Activated CD8-positive, alpha-beta memory T cell treated with anti-CD3 and anti-CD28 coated beads, Interleukin-2, amount 50 U/mL, for 1 hour (primary cell): ENCODE measurements at regions not wholly inside any gene's neighbourhood (a gene's known extent, or its start where the extent isn't known, plus 50 kb on each side); places are given as distances from the start of the nearest gene placed in this dataset.
"Not testable (repeated sequence)": the region's sequence is repeated elsewhere in the genome, so short reads cannot be mapped to it uniquely, and the experiment has no call there.

ENCODE experiments used
- DNase-seq: peaks from one replicate; pipeline ENCODE4 v3.0.0-alpha.2; 2020; ENCODE audit errors: extremely low read depth

DNA sequence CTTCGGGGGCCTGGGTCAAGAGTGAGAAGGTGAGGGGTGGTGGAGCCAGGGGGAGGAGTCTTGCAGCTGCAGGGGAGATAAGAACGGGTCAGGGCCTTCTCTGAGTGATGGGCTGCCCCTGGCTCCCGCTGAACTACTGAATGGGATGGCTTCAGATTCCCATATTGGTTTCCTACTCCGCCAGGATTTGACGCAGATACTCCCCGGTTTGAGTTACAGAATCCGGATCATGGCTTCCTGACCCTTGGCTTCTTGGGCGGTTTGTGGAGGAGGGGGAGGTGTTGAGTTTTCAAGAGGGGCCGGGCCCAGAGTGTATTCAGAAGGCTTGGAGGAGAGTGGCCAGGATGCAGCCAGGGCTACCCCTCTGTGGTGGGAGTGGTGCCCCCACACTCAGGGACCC is 119.9 kb upstream of the ATP2B2 start:
- DNase-seq, result no peak

DNA sequence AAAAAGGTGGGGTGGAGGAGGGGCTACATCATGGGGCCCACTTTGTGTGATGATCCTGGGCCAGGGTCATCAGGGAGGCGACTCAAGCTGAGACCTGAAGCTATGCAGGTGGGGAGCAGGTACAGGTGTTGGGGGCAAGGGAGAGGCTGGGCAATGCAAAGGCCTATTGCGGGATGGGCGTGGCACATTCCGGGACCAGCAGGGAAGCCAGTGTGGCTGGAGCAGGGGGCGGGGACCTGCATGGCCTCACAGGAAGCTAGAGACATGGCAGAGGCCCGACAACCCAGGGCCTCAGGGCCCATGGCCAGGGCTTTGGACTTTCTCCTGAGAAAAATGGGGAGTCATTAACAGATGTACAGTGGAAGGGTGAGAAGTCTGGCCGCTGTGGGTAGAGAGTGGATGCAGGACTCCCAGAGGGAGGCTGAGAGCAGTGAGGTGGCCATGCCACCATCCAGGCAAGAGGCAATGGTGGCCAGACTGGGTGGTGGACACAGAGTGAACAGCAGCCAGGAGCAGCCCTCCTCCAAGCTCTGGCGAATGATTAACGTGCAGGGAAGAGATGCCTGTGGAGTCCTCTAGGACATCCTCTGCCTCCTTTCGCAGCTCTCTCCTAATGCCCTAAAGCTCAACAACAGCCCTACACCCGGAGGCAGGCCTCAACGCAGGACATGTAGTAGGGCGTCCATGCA is 122.6 kb upstream of the ATP2B2 start:
- no peak for DNase-seq

DNA sequence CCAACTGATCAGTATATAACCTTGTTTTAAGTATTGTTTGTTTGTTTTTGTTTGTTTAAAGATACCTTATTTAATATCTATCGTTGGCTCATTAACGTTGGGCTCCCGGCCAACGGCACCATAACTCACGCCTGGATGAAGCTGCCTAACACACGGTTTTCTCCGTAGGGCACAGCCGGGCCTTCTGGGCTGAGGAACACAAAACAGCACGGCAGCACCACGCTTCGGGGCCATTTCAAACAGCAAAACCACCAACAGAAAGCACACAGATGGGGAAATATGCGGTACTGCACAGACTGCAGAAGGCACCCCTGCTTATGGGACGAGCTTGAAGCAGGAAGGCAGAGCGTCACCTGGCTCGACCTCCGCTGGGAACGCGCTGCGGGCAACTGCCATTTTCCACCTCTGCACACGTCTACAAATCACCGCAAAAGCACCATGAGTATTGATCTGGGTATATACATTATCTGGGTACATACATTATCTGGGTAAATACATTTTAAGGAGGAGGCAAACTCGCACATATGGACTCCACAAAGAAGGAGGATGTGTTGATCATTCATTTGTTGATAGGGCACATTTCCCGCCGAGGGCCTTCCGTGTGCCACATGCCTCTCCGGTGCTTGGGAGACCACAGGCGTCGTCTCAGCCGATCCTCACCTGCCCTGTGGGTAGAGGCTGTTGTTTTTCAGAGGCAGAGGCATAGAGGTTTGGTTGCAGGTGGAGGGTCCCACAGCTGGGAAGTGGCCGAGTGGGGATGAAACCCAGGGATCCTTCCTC is 123.7 kb upstream of the ATP2B2 start:
- no peak for DNase-seq

DNA sequence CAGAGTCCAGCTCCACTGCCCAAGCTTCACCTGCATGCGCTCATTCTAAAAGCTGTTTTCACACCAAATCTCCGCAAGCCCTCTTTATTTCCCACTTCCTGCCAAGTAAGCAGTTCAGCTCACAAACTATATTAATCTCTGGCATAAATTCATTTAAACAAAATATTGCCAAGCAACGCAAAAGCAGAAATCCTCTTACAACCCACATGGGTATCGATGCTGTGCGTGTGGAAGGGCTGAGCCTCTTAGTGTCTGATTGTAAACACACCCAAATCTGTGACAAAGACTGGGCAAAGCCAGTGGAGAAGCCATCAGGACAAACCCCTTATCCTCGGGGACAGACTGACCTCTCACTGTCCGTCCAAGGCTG is 124.3 kb upstream of the ATP2B2 start:
- DNase-seq, result no peak

DNA sequence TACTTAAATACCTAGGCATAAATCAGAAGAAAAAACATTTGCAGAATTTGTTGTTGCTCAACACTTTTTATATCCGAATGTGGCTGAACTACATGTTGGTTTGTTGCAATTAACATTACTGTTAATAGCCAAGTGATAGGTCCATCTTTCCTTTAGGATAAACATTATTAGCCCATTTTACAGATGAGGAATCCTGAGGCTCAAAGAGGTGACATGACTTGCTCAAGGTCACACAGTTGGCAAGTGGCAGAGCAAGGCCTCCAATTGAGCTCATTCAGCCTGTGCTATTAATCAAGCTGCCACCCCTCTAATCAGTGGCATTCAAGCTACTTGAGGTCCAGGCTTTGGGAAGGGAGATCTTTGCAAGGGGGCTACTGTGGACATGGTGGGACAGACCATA is 125.8 kb upstream of the ATP2B2 start:
- DNase-seq, result no peak

DNA sequence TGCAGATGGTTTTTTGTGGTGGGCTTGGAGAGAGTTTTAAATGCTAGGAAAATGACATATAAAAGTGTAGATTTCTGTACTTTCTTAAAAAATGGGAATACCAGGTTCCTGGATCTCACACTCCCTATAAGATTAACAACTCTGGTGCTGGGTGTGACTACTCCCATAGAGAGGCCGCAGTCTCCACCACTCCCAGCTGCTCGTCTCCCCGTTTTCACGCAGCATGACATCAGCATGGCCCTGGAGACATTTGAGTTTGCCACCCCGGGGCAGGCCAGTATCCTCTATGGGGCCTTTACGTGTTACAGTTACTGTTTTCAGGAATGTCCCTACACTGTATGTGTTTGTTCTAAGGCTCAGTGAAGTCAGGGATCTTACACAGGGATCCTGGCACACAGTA is 126.7 kb upstream of the ATP2B2 start:
- no peak for DNase-seq

- DNase-seq, result no peak
These were observed 127.4 kb upstream of the ATP2B2 start for GRCh38 chr3:10632741-10633140.

GRCh38 chr3:10635446-10636076 is 130.2 kb upstream of the ATP2B2 start:
- no peak for DNase-seq

- no peak for DNase-seq
These were observed 132.0 kb upstream of the ATP2B2 start for GRCh38 chr3:10637342-10637741.

DNA sequence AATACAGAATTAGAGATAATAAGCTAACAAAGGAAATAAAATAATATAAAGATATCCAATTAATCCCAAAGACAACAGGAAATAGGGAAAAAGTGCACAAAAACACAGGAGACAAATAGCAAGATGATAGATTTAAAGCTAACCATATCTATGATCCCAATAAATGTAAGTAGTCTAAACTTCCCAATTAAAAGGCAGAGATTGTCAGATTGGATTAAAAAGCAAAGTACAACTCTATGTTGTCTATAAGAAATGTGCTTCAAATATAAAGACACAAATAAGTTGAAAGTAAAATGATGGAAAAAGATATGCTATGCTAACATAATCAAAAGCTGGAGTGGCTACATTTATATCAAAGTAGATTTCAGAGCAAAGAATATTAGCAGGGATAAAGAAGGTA is 133.1 kb upstream of the ATP2B2 start:
- no peak for DNase-seq

- DNase-seq, result no peak
These were observed 136.4 kb upstream of the ATP2B2 start for GRCh38 chr3:10641760-10642159.

- no peak for DNase-seq
These were observed 138.8 kb upstream of the ATP2B2 start for GRCh38 chr3:10644189-10644588.

- no peak for DNase-seq
These were observed 140.4 kb upstream of the ATP2B2 start for GRCh38 chr3:10645800-10646199.

DNA sequence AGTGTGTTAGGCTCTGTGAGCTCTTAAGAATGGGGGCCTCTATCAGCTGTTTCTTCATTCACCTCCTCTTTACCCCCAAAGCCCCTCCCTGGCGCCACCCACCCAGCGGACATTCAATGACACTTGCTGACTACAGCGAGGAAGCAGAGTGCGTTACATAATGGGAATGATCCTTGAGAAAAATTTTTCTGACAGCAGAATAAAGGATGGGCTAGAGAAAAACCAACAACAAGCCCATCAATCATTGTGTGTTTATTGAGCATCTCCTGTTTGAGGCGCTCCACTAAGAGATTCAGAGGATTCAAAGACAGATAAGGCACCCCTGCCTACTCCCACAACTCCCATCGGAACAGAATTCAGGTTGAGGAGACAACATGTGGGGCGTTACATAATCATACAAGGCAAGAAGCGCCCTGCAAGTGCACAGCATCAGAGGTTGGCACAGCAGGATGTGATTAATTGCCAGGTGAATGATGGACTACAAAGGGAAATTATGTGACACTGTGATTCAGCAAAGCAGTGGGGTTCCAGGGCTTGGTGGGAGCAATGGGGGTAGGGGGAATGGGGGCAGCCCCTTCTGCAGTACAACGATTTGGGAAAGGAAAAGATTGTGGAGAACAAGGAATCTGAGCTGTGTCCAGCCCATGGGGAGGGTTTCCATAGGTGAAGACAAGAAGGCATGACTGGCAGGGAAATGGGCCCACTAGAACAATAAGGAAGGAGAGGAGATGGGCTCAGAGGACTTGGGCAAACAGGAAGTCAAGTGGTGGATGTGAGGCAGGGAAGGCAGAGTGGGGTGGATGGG is 141.3 kb upstream of the ATP2B2 start:
- no peak for DNase-seq

DNA sequence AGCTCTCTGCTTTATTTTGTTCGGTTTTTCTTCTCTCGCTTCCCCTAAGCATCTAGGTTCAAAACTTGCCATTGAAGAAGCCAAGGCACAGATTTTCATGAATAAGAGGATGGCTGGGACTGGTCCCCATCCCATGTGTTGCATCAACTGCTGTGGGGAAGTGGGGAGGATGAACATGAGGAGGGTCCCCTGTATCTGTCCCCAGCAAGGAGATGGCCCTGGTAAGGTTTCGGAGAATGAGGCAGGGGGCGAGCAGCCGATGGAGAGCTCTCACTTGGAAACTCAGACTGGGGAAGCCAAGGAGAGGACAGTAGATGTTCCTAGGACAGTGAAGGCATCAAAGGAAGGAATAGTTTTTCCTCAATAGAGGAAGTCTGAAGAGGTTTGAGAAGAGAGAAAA is 142.0 kb upstream of the ATP2B2 start:
- DNase-seq, result no peak

DNA sequence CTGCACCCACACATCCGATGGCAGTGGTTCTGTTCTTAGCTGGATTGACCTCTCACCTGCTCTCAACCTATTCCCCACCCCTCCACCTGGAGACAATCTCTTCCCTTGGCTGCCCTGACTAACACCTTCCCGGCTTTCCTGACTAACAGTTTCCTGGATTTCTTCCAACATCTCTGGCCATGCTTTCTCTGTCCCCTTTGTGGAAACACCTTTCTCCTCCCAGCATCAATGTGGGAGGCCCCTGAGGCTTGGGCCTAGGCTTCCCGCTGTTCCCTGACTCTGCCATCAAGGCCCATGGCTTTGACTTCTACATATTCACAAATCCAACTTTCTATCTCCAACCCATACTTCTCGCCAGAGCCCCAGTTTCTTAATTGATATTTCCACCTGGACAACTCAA is 142.8 kb upstream of the ATP2B2 start:
- no peak for DNase-seq

DNA sequence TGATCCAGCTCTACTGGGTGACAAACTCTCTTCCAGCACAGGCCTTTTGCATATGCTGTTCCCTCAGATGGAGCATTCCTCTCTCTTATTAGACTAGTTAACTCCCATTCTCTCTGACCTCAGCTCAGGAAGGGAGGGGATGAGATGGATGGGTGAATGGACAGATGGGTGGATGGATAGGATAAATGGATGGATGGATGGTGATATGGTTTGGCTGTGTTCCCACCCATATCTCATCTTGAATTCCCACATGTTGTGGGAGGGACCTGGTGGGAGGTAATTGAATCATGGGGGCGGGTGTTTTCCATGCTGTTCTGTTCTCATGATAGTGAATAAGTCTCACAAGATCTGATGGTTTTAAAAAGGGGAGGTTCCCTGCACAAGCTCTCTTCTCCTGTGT is 144.1 kb upstream of the ATP2B2 start:
- not testable (repeated sequence) for DNase-seq

DNA sequence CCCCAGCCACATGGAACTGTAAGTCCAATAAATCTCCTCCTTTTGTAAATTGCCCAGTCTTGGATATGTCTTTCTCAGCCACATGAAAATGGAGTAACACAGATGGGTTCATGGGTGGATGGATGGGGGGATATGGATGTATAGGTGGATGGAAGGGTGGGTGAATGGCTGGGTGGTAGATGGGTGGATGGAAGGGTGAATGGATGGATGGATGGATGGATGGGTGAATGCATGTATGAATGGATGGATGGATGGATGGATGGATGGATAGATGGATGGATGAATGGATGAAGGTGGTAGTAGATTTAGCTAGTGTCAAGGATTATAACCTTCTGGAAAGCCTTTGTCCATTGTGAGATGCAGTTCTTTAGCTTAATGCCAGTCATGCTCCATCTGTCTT is 146.1 kb upstream of the ATP2B2 start:
- no peak for DNase-seq

- no peak for DNase-seq
These were observed 147.9 kb upstream of the ATP2B2 start for GRCh38 chr3:10653241-10653640.

DNA sequence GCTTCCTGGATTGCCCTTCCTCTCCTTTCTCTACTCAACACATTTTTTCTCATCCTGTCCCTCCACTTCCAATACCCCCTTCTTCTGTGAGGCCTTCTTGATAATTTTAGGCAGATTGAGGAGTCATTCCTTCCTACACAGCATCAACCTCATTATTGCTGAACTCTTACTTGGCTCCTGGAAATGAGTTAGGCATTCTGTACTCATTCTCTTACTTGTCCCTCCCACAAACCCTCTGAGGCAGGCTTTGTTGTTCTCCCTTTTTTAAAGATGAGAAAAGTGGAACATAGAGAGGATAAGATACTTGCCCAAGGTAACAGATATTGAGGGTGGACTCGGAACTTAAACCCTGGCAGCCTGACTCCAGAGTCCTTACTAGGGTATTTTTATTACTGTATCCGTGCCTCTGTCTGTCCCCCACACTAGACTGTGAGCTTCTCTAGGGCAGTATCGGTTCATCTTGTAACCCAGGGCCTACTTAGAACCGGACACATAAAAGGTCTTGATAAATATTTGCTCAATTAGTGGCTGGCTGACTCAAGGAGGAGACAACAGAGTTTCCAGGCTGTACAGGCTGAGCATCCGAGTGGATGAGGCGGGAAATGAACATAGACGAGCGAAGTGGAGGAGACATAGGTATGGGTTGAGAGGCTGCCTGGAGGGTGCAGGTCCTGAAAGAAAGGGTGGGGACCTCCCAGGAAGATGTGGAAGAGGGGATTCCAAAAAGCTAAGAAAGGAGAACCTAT is 148.7 kb upstream of the ATP2B2 start:
- no peak for DNase-seq

DNA sequence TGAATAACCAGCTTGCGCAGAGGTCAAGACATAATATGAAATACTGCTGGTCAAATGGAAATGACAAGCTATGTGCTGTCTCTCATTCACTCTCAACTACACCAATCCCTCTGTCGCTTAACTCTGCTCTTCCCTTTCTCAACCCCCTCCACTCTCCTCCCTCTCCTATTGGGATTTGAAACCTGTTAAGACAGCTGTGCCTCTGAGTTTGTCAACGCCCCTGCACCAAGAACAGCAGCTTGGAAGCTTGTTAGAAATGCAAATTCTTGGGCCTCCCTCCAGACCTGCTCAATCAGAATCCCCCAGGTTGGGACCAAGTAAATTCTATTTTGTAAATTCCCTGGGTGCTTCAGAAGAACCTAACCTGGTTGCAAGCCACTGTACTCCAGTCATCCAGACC is 149.7 kb upstream of the ATP2B2 start:
- DNase-seq, result no peak

DNA sequence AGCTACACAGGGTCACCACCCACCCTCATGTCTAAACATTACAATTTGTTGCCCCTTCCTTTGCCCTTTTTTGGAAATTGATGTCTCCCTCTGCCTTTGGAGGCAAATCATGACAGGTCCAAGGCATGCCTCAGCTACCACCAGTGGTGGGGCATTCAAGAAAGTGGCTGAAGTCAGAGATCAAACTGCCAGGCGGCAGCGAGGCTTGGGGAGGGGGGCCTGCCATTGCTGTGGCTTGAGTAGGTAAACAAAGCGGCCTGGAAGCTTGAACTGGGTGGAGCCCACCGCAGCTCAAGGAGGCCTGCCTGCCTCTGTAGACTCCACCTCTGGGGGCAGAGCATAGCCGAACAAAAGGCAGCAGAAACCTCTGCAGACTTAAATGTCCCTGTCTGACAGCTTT is 152.0 kb upstream of the ATP2B2 start:
- not testable (repeated sequence) for DNase-seq
